PC-9 (cell line): ENCODE measurements at regions not wholly inside any gene's neighbourhood (a gene's known extent, or its start where the extent isn't known, plus 50 kb on each side); places are given as distances from the start of the nearest gene placed in this dataset.

Experiments
- EZH2 ChIP-seq: fragments of 200-600 bp; sonication (generic); IDR thresholded peaks from 2 replicates; pipeline ENCODE4 v1.8.0; 2017; ENCODE audit warnings: antibody characterized with exemption, low read depth
- TF ChIP-seq, protein P1 (sequence below): fragments of 200-600 bp; sonication (generic); conservative IDR thresholded peaks from 2 replicates; pipeline ENCODE4 v1.6.1; 2017; ENCODE audit warnings: mixed run types, antibody characterized with exemption, mild to moderate bottlenecking, moderate library complexity

DNA sequence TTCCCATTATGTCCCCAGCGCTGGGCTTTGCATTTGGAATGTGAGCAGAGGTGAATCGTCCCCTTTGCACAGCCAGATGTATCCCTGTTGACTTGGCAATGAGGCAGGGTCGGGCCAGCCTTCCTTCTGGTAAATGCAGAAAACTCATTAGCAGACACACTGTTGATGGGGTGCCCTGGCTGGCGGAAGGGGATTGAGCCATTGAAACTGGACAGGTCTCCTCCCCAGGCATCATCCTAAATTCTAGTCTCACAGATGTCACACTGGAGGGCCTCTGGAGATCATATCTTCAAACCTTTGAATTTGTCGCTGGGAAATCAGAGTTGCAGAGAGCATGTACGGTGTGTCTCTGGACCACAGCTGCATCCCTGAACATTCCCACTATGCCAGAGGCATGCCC, 219.5 kb upstream of the TSHZ3 start:
- TF ChIP-seq EZH2: no peak
- TF ChIP-seq, protein P1, sequence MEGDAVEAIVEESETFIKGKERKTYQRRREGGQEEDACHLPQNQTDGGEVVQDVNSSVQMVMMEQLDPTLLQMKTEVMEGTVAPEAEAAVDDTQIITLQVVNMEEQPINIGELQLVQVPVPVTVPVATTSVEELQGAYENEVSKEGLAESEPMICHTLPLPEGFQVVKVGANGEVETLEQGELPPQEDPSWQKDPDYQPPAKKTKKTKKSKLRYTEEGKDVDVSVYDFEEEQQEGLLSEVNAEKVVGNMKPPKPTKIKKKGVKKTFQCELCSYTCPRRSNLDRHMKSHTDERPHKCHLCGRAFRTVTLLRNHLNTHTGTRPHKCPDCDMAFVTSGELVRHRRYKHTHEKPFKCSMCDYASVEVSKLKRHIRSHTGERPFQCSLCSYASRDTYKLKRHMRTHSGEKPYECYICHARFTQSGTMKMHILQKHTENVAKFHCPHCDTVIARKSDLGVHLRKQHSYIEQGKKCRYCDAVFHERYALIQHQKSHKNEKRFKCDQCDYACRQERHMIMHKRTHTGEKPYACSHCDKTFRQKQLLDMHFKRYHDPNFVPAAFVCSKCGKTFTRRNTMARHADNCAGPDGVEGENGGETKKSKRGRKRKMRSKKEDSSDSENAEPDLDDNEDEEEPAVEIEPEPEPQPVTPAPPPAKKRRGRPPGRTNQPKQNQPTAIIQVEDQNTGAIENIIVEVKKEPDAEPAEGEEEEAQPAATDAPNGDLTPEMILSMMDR: no peak
